Transverse colon (tissue), 4 donors: ENCODE measurements at regions not wholly inside any gene's neighbourhood (a gene's known extent, or its start where the extent isn't known, plus 50 kb on each side); places are given as distances from the start of the nearest gene placed in this dataset.
"Not testable (repeated sequence)": the region's sequence is repeated elsewhere in the genome, so short reads cannot be mapped to it uniquely, and the experiment has no call there.

Experiments used
- DNase-seq: peaks from one replicate; pipeline ENCODE4 v3.0.0-alpha.2; 2019
- H3K27ac ChIP-seq, 4 donors: fragments of 200-600 bp; sonication (generic); 2 replicates each; pipeline ENCODE4 v1.5.1; 2016 to 2018; ENCODE audit warnings: inconsistent platforms in 4 of 4
- H3K27me3 ChIP-seq: fragments of 200-600 bp; sonication (generic); 2 replicates; pipeline ENCODE4 v1.5.1; 2017; ENCODE audit warnings: inconsistent platforms
- H3K36me3 ChIP-seq, 4 donors: fragments of 200-600 bp; sonication (generic); 2 replicates each; pipeline ENCODE4 v1.5.1; 2017 to 2019; ENCODE audit warnings: inconsistent platforms in 4 of 4
- H3K4me1 ChIP-seq, 4 donors: fragments of 200-600 bp; sonication (generic); 2 replicates each; pipeline ENCODE4 v1.5.1; 2017 to 2020; ENCODE audit warnings: inconsistent platforms in 4 of 4
- H3K4me3 ChIP-seq, 4 donors: fragments of 200-600 bp; sonication (generic); 1 replicate in 1 of 4; 2 replicates in 3 of 4; pipeline versions ENCODE4 v1.5.1 to v1.6.1; 2017 to 2019; ENCODE audit warnings: inconsistent platforms in 4 of 4
- H3K9me3 ChIP-seq, 2 donors: fragments of 200-600 bp; sonication (generic); 2 replicates each; pipeline ENCODE4 v1.5.1; 2017 to 2019; ENCODE audit warnings: inconsistent platforms in 2 of 2
- CTCF ChIP-seq, 5 experiments: fragments of 200-600 bp in 3 of 5; fragments of 450-650 bp in 2 of 5; sonication (generic) in 3 of 5; IDR thresholded peaks; 1 replicate in 2 of 5; 2 replicates in 3 of 5; pipeline ENCODE4 v1.5.1; 2016 to 2017; ENCODE audit warnings: antibody characterized with exemption in 5 of 5, inconsistent platforms in 3 of 5, mild to moderate bottlenecking in 2 of 5, moderate library complexity in 1 of 5
- EP300 ChIP-seq: sonication (generic); formaldehyde crosslinking; IDR thresholded peaks from one replicate; pipeline ENCODE4 v1.6.1; 2017; ENCODE audit warnings: antibody characterized with exemption, low read depth
- POLR2A ChIP-seq: fragments of 450-650 bp; IDR thresholded peaks from one replicate; pipeline ENCODE4 v1.6.1; 2016; ENCODE audit warnings: antibody characterized with exemption, mild to moderate bottlenecking, moderate library complexity
- POLR2AphosphoS5 ChIP-seq, 3 donors: sonication (generic); formaldehyde crosslinking; IDR thresholded peaks; one replicate each; pipeline ENCODE4 v1.6.1; 2016; ENCODE audit warnings: antibody characterized with exemption in 3 of 3
- WGBS, 2 donors: methylation state at CpG; one replicate each; pipeline ENCODE4 v1.1.5; 2018; ENCODE audit warnings: low coverage in 1 of 2; 5-methylcytosine and 5-hydroxymethylcytosine counted together
- in situ Hi-C, 4 donors: fragments of 200-750 bp; cut with MboI; loops; one replicate each; pipeline versions ENCODE4 v1.15.0 to v1.15.1; 2017; ENCODE audit warnings: low sequenced_read_pairs in 3 of 4, low pct_ligation_motif_present in 1 of 4, low pct_unique_long_range_greater_than_20kb in 1 of 4
- intact Hi-C: fragments of 100-400 bp; cut with DNase I; formaldehyde crosslinking; loops from one replicate; pipeline ENCODE4 v1.15.1; 2023; ENCODE audit warnings: low total_unique reads

- no peaks in the 10 kb centered on the region for H3K9me3 ChIP-seq
- in situ Hi-C loops (no loop called here), intact Hi-C loops (no loop called here)
- WGBS, 2 donors, result 71% methylated on average over 1 of the region's 1 CpG
- TF ChIP-seq POLR2A, result no peak
- TF ChIP-seq EP300, result no peak
- no peak for TF ChIP-seq POLR2AphosphoS5 (IDR thresholded peaks at IDR 0.05)
- no peak for TF ChIP-seq CTCF (IDR thresholded peaks at IDR 0.05)
- H3K4me3 ChIP-seq, result no peak overlapping the region
- no peaks in the 10 kb centered on the region for H3K36me3 ChIP-seq
- no peaks in the 10 kb centered on the region for H3K4me1 ChIP-seq
- no peak for DNase-seq
- no peak overlapping the region for H3K27ac ChIP-seq
- H3K27me3 ChIP-seq, result no peaks in the 10 kb centered on the region
Observed at GRCh38 chr6:93176070-93176469, 243.3 kb downstream of the EPHA7 start.

- H3K27ac ChIP-seq, DNase-seq, H3K27me3 ChIP-seq, H3K9me3 ChIP-seq, H3K36me3 ChIP-seq, H3K4me1 ChIP-seq, in situ Hi-C loops, H3K4me3 ChIP-seq, intact Hi-C loops: not testable (repeated sequence)
- 90% methylated on average over 10 of the region's 10 CpGs; no CpG with 5 or more reads in 1 of the 2 donors for WGBS, 2 donors
Observed at GRCh38 chr6:93173573-93173972, 245.8 kb downstream of the EPHA7 start.

GRCh38 chr6:93165850-93166430 is 253.4 kb downstream of the EPHA7 start:
- Histone ChIP-seq H3K9me3 (no peaks in the 10 kb centered on the region), H3K27ac (no peak overlapping the region), H3K36me3 (no peaks in the 10 kb centered on the region), H3K27me3 (no peaks in the 10 kb centered on the region), H3K4me1 (no peaks in the 10 kb centered on the region), H3K4me3 (no peak overlapping the region)
- no peak for TF ChIP-seq CTCF (IDR thresholded peaks at IDR 0.05)
- no peak for TF ChIP-seq POLR2A
- TF ChIP-seq EP300, result no peak
- TF ChIP-seq POLR2AphosphoS5 (IDR thresholded peaks at IDR 0.05), result no peak
- no peak for DNase-seq
- in situ Hi-C loops (no loop called here), intact Hi-C loops (no loop called here)
- whole genome bisulfite sequencing, 2 donors, result 42 to 47% methylated on average over 3 of the region's 3 CpGs

GRCh38 chr6:93164781-93165180 is 254.6 kb downstream of the EPHA7 start:
- Histone ChIP-seq H3K36me3 (no peaks in the 10 kb centered on the region), H3K27ac (no peak overlapping the region), H3K4me1 (no peaks in the 10 kb centered on the region), H3K4me3 (no peak overlapping the region), H3K27me3 (no peaks in the 10 kb centered on the region), H3K9me3 (no peaks in the 10 kb centered on the region)
- in situ Hi-C loops (no loop called here), intact Hi-C loops (no loop called here)
- TF ChIP-seq POLR2A (no peak), POLR2AphosphoS5 (IDR thresholded peaks at IDR 0.05) (no peak), CTCF (IDR thresholded peaks at IDR 0.05) (no peak), EP300 (no peak)
- DNase-seq, result no peak

GRCh38 chr6:93163146-93163545 is 256.2 kb downstream of the EPHA7 start:
- H3K9me3 ChIP-seq, result no peaks in the 10 kb centered on the region
- H3K27ac ChIP-seq, result no peak overlapping the region
- no peak for DNase-seq
- H3K27me3 ChIP-seq, result no peaks in the 10 kb centered on the region
- H3K4me3 ChIP-seq, result no peak overlapping the region
- no peak for TF ChIP-seq POLR2A
- no peak for TF ChIP-seq EP300
- no peak for TF ChIP-seq CTCF (IDR thresholded peaks at IDR 0.05)
- no peak for TF ChIP-seq POLR2AphosphoS5 (IDR thresholded peaks at IDR 0.05)
- intact Hi-C loops (no loop called here), in situ Hi-C loops (no loop called here)
- no peaks in the 10 kb centered on the region for H3K4me1 ChIP-seq
- H3K36me3 ChIP-seq, result no peaks in the 10 kb centered on the region
- 75 to 80% methylated on average over 2 to 3 of the region's 3 CpGs for WGBS, 2 donors
